ENCODE measurements at regions not wholly inside any gene's neighbourhood (a gene's known extent, or its start where the extent isn't known, plus 50 kb on each side); places are given as distances from the start of the nearest gene placed in this dataset.

GRCh38 chr9:80156756-80157472, 585.1 kb downstream of the TLE4 start:
- H3K4me3 ChIP-seq: no peak overlapping the region
- no peak for TF ChIP-seq Cebpa-rat (IDR thresholded peaks at IDR 0.05)
- no peaks in the 10 kb centered on the region for H3K4me1 ChIP-seq
- no peak overlapping the region for H3K27ac ChIP-seq
- no peaks in the 10 kb centered on the region for H3K36me3 ChIP-seq
- peaks cover 0 to 6% (median 0%) of the 10 kb centered on the region in 11 experiments; a peak in 1 of 22 replicates for H3K9me3 ChIP-seq (replicated peaks in 1 of 11)
- no peak overlapping the region for H3K4me2 ChIP-seq
- H4K20me1 ChIP-seq: no peaks in the 10 kb centered on the region
- no peaks in the 10 kb centered on the region for H3K27me3 ChIP-seq
- H3K9ac ChIP-seq: no peak overlapping the region

GRCh38 chr9:80156262-80156661, 584.5 kb downstream of the TLE4 start:
- no peaks in the 10 kb centered on the region for H4K20me1 ChIP-seq
- H3K4me1 ChIP-seq: no peaks in the 10 kb centered on the region

GRCh38 chr9:80147866-80148265, 576.1 kb downstream of the TLE4 start:
- no peak overlapping the region for H3K4me3 ChIP-seq
- no peak overlapping the region for H3K27ac ChIP-seq
- H3K27me3 ChIP-seq: no peaks in the 10 kb centered on the region
- H3K9ac ChIP-seq: no peak overlapping the region
- peaks cover 9 to 20% (median 14%) of the 10 kb centered on the region in 11 experiments; a peak in 20 of 22 replicates for H3K9me3 ChIP-seq (replicated peaks in 1 of 11)
- H4K20me1 ChIP-seq: no peaks in the 10 kb centered on the region
- no peak for TF ChIP-seq Cebpa-rat (IDR thresholded peaks at IDR 0.05)
- no peak overlapping the region for H3K4me2 ChIP-seq
- no peaks in the 10 kb centered on the region for H3K36me3 ChIP-seq
- H3K4me1 ChIP-seq: no peaks in the 10 kb centered on the region

More at GRCh38 chr9:80156262-80156661, 584.5 kb downstream of the TLE4 start:
- TF ChIP-seq Cebpa-rat (IDR thresholded peaks at IDR 0.05): no peak
- H3K36me3 ChIP-seq: no peaks in the 10 kb centered on the region
- H3K9ac ChIP-seq: no peak overlapping the region
- peaks cover 0 to 6% (median 0%) of the 10 kb centered on the region in 11 experiments; a peak in 1 of 22 replicates for H3K9me3 ChIP-seq (replicated peaks in 1 of 11)
- no peak overlapping the region for H3K4me2 ChIP-seq
- H3K4me3 ChIP-seq: no peak overlapping the region
- no peak overlapping the region for H3K27ac ChIP-seq
- H3K27me3 ChIP-seq: no peaks in the 10 kb centered on the region

- Histone ChIP-seq H3K9ac (no peak overlapping the region), H3K4me3 (no peak overlapping the region), H3K4me1 (no peaks in the 10 kb centered on the region), H3K36me3 (no peaks in the 10 kb centered on the region), H3K9me3 (replicated peaks in 1 of 11) (peaks cover 9 to 20% (median 14%) of the 10 kb centered on the region in 11 experiments; a peak in 20 of 22 replicates), H3K27ac (no peak overlapping the region), H3K27me3 (no peaks in the 10 kb centered on the region), H4K20me1 (no peaks in the 10 kb centered on the region), H3K4me2 (no peak overlapping the region)
- TF ChIP-seq Cebpa-rat (IDR thresholded peaks at IDR 0.05): no peak
These were observed 574.7 kb downstream of the TLE4 start for GRCh38 chr9:80146466-80146865.

GRCh38 chr9:80144856-80145255, 573.1 kb downstream of the TLE4 start:
- H3K27me3 ChIP-seq: no peaks in the 10 kb centered on the region
- no peaks in the 10 kb centered on the region for H3K36me3 ChIP-seq
- H3K4me3 ChIP-seq: no peak overlapping the region
- H3K4me1 ChIP-seq: no peaks in the 10 kb centered on the region
- peaks cover 5 to 10% (median 9%) of the 10 kb centered on the region in 11 experiments; a peak in 20 of 22 replicates for H3K9me3 ChIP-seq (replicated peaks in 1 of 11)
- H3K9ac ChIP-seq: no peak overlapping the region
- no peak overlapping the region for H3K27ac ChIP-seq
- no peaks in the 10 kb centered on the region for H4K20me1 ChIP-seq
- H3K4me2 ChIP-seq: no peak overlapping the region
- TF ChIP-seq Cebpa-rat (IDR thresholded peaks at IDR 0.05): no peak

- Histone ChIP-seq H3K27ac (no peak overlapping the region), H3K9ac (no peak overlapping the region), H3K36me3 (no peaks in the 10 kb centered on the region), H3K9me3 (replicated peaks in 1 of 11) (peaks cover under 1 to 6% (median 5%) of the 10 kb centered on the region in 11 experiments; a peak in 17 of 22 replicates), H3K4me1 (no peaks in the 10 kb centered on the region), H3K27me3 (no peaks in the 10 kb centered on the region), H3K4me2 (no peak overlapping the region), H4K20me1 (no peaks in the 10 kb centered on the region), H3K4me3 (no peak overlapping the region)
- TF ChIP-seq Cebpa-rat (IDR thresholded peaks at IDR 0.05): no peak
These were observed 572.6 kb downstream of the TLE4 start for GRCh38 chr9:80144406-80144805.

GRCh38 chr9:80143899-80144298, 572.1 kb downstream of the TLE4 start:
- Histone ChIP-seq H3K27me3 (no peaks in the 10 kb centered on the region), H3K9me3 (replicated peaks in 1 of 11) (peaks cover 0 to under 1% (median 0%) of the 10 kb centered on the region in 11 experiments; a peak in 4 of 22 replicates), H3K9ac (no peak overlapping the region), H3K4me3 (no peak overlapping the region), H4K20me1 (no peaks in the 10 kb centered on the region), H3K4me2 (no peak overlapping the region), H3K27ac (no peak overlapping the region), H3K36me3 (no peaks in the 10 kb centered on the region), H3K4me1 (no peaks in the 10 kb centered on the region)
- no peak for TF ChIP-seq Cebpa-rat (IDR thresholded peaks at IDR 0.05)

- H4K20me1 ChIP-seq: no peaks in the 10 kb centered on the region
- H3K9ac ChIP-seq: no peak overlapping the region
- no peak overlapping the region for H3K4me3 ChIP-seq
These were observed 562.7 kb downstream of the TLE4 start for GRCh38 chr9:80134487-80134886.

GRCh38 chr9:80131627-80132026, 559.9 kb downstream of the TLE4 start:
- no peaks in the 10 kb centered on the region for H3K36me3 ChIP-seq
- no peak for TF ChIP-seq Cebpa-rat (IDR thresholded peaks at IDR 0.05)
- peaks cover 0 to 6% (median 0%) of the 10 kb centered on the region in 10 experiments; a peak in 1 of 20 replicates for H3K4me1 ChIP-seq
- H3K9ac ChIP-seq: no peak overlapping the region
- H3K4me3 ChIP-seq: no peak overlapping the region
- no peak overlapping the region for H3K27ac ChIP-seq
- H4K20me1 ChIP-seq: no peaks in the 10 kb centered on the region
- no peak overlapping the region for H3K4me2 ChIP-seq
- no peaks in the 10 kb centered on the region for H3K9me3 ChIP-seq (replicated peaks in 1 of 11)
- no peaks in the 10 kb centered on the region for H3K27me3 ChIP-seq

More at GRCh38 chr9:80134487-80134886, 562.7 kb downstream of the TLE4 start:
- Histone ChIP-seq H3K9me3 (replicated peaks in 1 of 11) (no peaks in the 10 kb centered on the region), H3K27me3 (no peaks in the 10 kb centered on the region), H3K4me2 (peak overlapping the region in 2 of 11 experiments; percentile 37 to 40; a peak in 2 of 22 replicates), H3K27ac (no peak overlapping the region), H3K36me3 (no peaks in the 10 kb centered on the region), H3K4me1 (peaks cover 0 to 6% (median 0%) of the 10 kb centered on the region in 10 experiments; a peak in 1 of 20 replicates)
- TF ChIP-seq Cebpa-rat (IDR thresholded peaks at IDR 0.05): no peak

GRCh38 chr9:80127920-80128319, 556.2 kb downstream of the TLE4 start:
- Histone ChIP-seq H3K27ac (no peak overlapping the region), H3K27me3 (no peaks in the 10 kb centered on the region), H3K9me3 (replicated peaks in 1 of 11) (no peaks in the 10 kb centered on the region; a peak in 1 of 22 replicates), H3K4me1 (no peaks in the 10 kb centered on the region), H3K4me3 (no peak overlapping the region), H4K20me1 (no peaks in the 10 kb centered on the region), H3K36me3 (no peaks in the 10 kb centered on the region), H3K9ac (no peak overlapping the region), H3K4me2 (no peak overlapping the region)
- TF ChIP-seq Cebpa-rat (IDR thresholded peaks at IDR 0.05): no peak

All from BLaER1 treated with 17β-estradiol and CSF1 and Interleukin-3, amounts not matched to agents 10 nM and 100 nM (cell line).